ENCODE measurements at regions not wholly inside any gene's neighbourhood (a gene's known extent, or its start where the extent isn't known, plus 50 kb on each side); places are given as distances from the start of the nearest gene placed in this dataset.

- DNase-seq (ENCODE audit: low spot score) = no peak
These were observed 500.2 kb upstream of the ADAMTS16 start for GRCh38 chr5:4639946-4640345.

GRCh38 chr5:4640795-4641194, 499.3 kb upstream of the ADAMTS16 start:
- DNase-seq (ENCODE audit: low spot score) = no peak

- DNase-seq (ENCODE audit: low spot score) = no peak
These were observed 497.6 kb upstream of the ADAMTS16 start for GRCh38 chr5:4642525-4642924.

- DNase-seq (ENCODE audit: low spot score) = no peak
These were observed 496.9 kb upstream of the ADAMTS16 start for GRCh38 chr5:4643190-4643589.

GRCh38 chr5:4643960-4644359, 496.2 kb upstream of the ADAMTS16 start:
- DNase-seq (ENCODE audit: low spot score) = no peak

GRCh38 chr5:4646715-4647375, 493.3 kb upstream of the ADAMTS16 start:
- no peak for DNase-seq (ENCODE audit: low spot score)

- no peak for DNase-seq (ENCODE audit: low spot score)
These were observed 492.2 kb upstream of the ADAMTS16 start for GRCh38 chr5:4647955-4648354.

- peak; percentile 29 for DNase-seq (ENCODE audit: low spot score)
These were observed 488.1 kb upstream of the ADAMTS16 start for GRCh38 chr5:4651806-4652565.

- DNase-seq (ENCODE audit: low spot score) = no peak
These were observed 486.7 kb upstream of the ADAMTS16 start for GRCh38 chr5:4653475-4653874.

GRCh38 chr5:4659851-4660250, 480.3 kb upstream of the ADAMTS16 start:
- DNase-seq (ENCODE audit: low spot score) = no peak

GRCh38 chr5:4661326-4661725, 478.8 kb upstream of the ADAMTS16 start:
- DNase-seq (ENCODE audit: low spot score) = no peak

GRCh38 chr5:4661836-4662235, 478.3 kb upstream of the ADAMTS16 start:
- peak; percentile 48 for DNase-seq (ENCODE audit: low spot score)

- no peak for DNase-seq (ENCODE audit: low spot score)
These were observed 477.4 kb upstream of the ADAMTS16 start for GRCh38 chr5:4662756-4663155.

GRCh38 chr5:4665911-4666310, 474.2 kb upstream of the ADAMTS16 start:
- no peak for DNase-seq (ENCODE audit: low spot score)

- no peak for DNase-seq (ENCODE audit: low spot score)
These were observed 466.0 kb upstream of the ADAMTS16 start for GRCh38 chr5:4674166-4674565.

GRCh38 chr5:4676934-4677333, 463.2 kb upstream of the ADAMTS16 start:
- DNase-seq (ENCODE audit: low spot score) = no peak

GRCh38 chr5:4684946-4685345, 455.2 kb upstream of the ADAMTS16 start:
- DNase-seq (ENCODE audit: low spot score) = no peak

- no peak for DNase-seq (ENCODE audit: low spot score)
These were observed 441.5 kb upstream of the ADAMTS16 start for GRCh38 chr5:4698596-4698995.

- DNase-seq (ENCODE audit: low spot score) = no peak
These were observed 440.5 kb upstream of the ADAMTS16 start for GRCh38 chr5:4699592-4699991.

GRCh38 chr5:4700069-4700468, 440.1 kb upstream of the ADAMTS16 start:
- DNase-seq (ENCODE audit: low spot score) = peak; percentile 55

- DNase-seq (ENCODE audit: low spot score) = no peak
These were observed 439.3 kb upstream of the ADAMTS16 start for GRCh38 chr5:4700871-4701270.

GRCh38 chr5:4703931-4704458, 436.1 kb upstream of the ADAMTS16 start:
- no peak for DNase-seq (ENCODE audit: low spot score)

GRCh38 chr5:4704951-4705350, 435.2 kb upstream of the ADAMTS16 start:
- DNase-seq (ENCODE audit: low spot score) = no peak

Measured in A172 (cell line).